B cell (primary cell): ENCODE measurements at regions not wholly inside any gene's neighbourhood (a gene's known extent, or its start where the extent isn't known, plus 50 kb on each side); places are given as distances from the start of the nearest gene placed in this dataset.
"Not testable (repeated sequence)": the region's sequence is repeated elsewhere in the genome, so short reads cannot be mapped to it uniquely, and the experiment has no call there.

ENCODE experiments used
- ATAC-seq: fragments of 200-7000 bp; cut with Tn5 transposase; one replicate; pipeline ENCODE4 v1.10.0; 2021; ENCODE audit warnings: low read depth, mild to moderate bottlenecking, moderate number of reproducible peaks, moderate library complexity
- CTCF ChIA-PET: fragments of 350-600 bp; sonication (Branson Sonifier 250); formaldehyde crosslinking; loops from one replicate; lab custom pipeline; 2021; ENCODE audit warnings: antibody characterized with exemption, inconsistent platforms; lab: Charles Lee
- POLR2A ChIA-PET: fragments of 350-600 bp; sonication (Branson Sonifier 250); formaldehyde crosslinking; loops from one replicate; lab custom pipeline; 2021; ENCODE audit warnings: antibody characterized with exemption; lab: Charles Lee
- DNase-seq: peaks from one replicate; pipeline ENCODE4 v3.0.0; 2013
- H2AFZ ChIP-seq: 2 replicates; pipeline ENCODE4 v1.6.1; 2012; ENCODE audit warnings: mild to moderate bottlenecking, low read depth, low read length; ENCODE audit not compliant: insufficient read depth, poor library complexity, severe bottlenecking
- H3K27ac ChIP-seq, 2 donors: 1 replicate in 1 of 2; 2 replicates in 1 of 2; pipeline ENCODE4 v1.5.1; 2012 to 2013; ENCODE audit warnings: low read length in 2 of 2, mild to moderate bottlenecking in 2 of 2, moderate library complexity in 1 of 2
- H3K27me3 ChIP-seq, 4 experiments: fragments of 200-600 bp in 1 of 4; sonication (generic) in 1 of 4; replicated peaks in 1 of 4; 1 replicate in 2 of 4; 2 replicates in 2 of 4; pipeline versions ENCODE4 v1.6.1 to v1.7.0; 2013 to 2016; ENCODE audit warnings: low read length in 3 of 4, mild to moderate bottlenecking in 2 of 4, mixed read lengths in 1 of 4, moderate library complexity in 1 of 4; ENCODE audit not compliant: insufficient read depth in 4 of 4, control insufficient read depth in 3 of 4; ENCODE audit errors: control extremely low read depth in 1 of 4
- H3K36me3 ChIP-seq, 2 experiments: replicated peaks in 1 of 2; 1 replicate in 1 of 2; 2 replicates in 1 of 2; pipeline versions ENCODE4 v1.6.1 to v1.7.1; 2013; ENCODE audit warnings: low read length in 1 of 2; ENCODE audit not compliant: insufficient read depth in 2 of 2, control insufficient read depth in 1 of 2; ENCODE audit errors: control extremely low read depth in 1 of 2, extremely low read depth in 1 of 2
- H3K4me1 ChIP-seq, 2 donors: fragments of 200-600 bp in 1 of 2; sonication (generic) in 1 of 2; 1 replicate in 1 of 2; 2 replicates in 1 of 2; pipeline versions ENCODE4 v1.5.1 to v1.6.1; 2013 to 2017; ENCODE audit warnings: low read length in 2 of 2; ENCODE audit not compliant: control insufficient read depth in 2 of 2, insufficient read depth in 2 of 2
- H3K4me2 ChIP-seq: replicated peaks from 2 replicates; pipeline ENCODE3; 2012; ENCODE audit warnings: mild to moderate bottlenecking, low read depth, low read length; ENCODE audit not compliant: poor library complexity, severe bottlenecking
- H3K4me3 ChIP-seq, 5 experiments: fragments of 200-600 bp in 1 of 5; sonication (generic) in 1 of 5; 1 replicate in 3 of 5; 2 replicates in 2 of 5; pipeline versions ENCODE4 v1.5.1 to v1.7.0; 2011 to 2016; ENCODE audit warnings: low read length in 4 of 5, mild to moderate bottlenecking in 4 of 5, low read depth in 2 of 5, control low read depth in 1 of 5, moderate library complexity in 1 of 5; ENCODE audit not compliant: insufficient read depth in 1 of 5; ENCODE audit errors: control extremely low read depth in 1 of 5, extremely low read depth in 1 of 5
- H3K79me2 ChIP-seq: fragments of 200-600 bp; sonication (generic); one replicate; pipeline ENCODE4 v1.6.0; 2016; ENCODE audit warnings: low read length; ENCODE audit not compliant: control insufficient read depth, insufficient read depth
- H3K9ac ChIP-seq: fragments of 200-600 bp; sonication (generic); 2 replicates; pipeline ENCODE4 v1.6.1; 2017; ENCODE audit warnings: mild to moderate bottlenecking, low read length, moderate library complexity
- H3K9me3 ChIP-seq, 3 donors: one replicate each; pipeline versions ENCODE4 v1.6.1 to v1.7.1; 2013; ENCODE audit warnings: low read length in 2 of 3; ENCODE audit not compliant: control insufficient read depth in 2 of 3, insufficient read depth in 1 of 3; ENCODE audit errors: control extremely low read depth in 1 of 3
- H4K20me1 ChIP-seq: 2 replicates; pipeline ENCODE4 v1.6.0; 2012; ENCODE audit warnings: mild to moderate bottlenecking, low read length; ENCODE audit not compliant: insufficient read depth, control insufficient read depth, poor library complexity, severe bottlenecking
- H3K27ac Mint-ChIP-seq: one replicate; pipeline ENCODE4 v1.8.0; 2021; ENCODE audit warnings: mixed read lengths
- H3K27me3 Mint-ChIP-seq: one replicate; pipeline ENCODE4 v1.8.0; 2021; ENCODE audit warnings: mixed read lengths
- H3K4me1 Mint-ChIP-seq: one replicate; pipeline ENCODE4 v1.8.0; 2021; ENCODE audit warnings: mixed read lengths
- H3K4me3 Mint-ChIP-seq: one replicate; pipeline ENCODE4 v1.8.0; 2021; ENCODE audit warnings: mixed read lengths
- H3K9me3 Mint-ChIP-seq: one replicate; pipeline ENCODE4 v1.8.0; 2022; ENCODE audit warnings: mixed read lengths; ENCODE audit not compliant: insufficient read depth
- CTCF ChIP-seq: fragments of 200-600 bp; IDR thresholded peaks from one replicate; pipeline ENCODE4 v1.8.0; 2022; ENCODE audit warnings: antibody characterized with exemption, mild to moderate bottlenecking
- EZH2 ChIP-seq: IDR thresholded peaks from 2 replicates; pipeline ENCODE4 v1.6.1; 2012; ENCODE audit warnings: borderline replicate concordance, low read depth, mild to moderate bottlenecking, moderate library complexity, low read length; ENCODE audit not compliant: insufficient read depth, poor library complexity, severe bottlenecking
- WGBS: methylation state at CpG from one replicate; pipeline ENCODE4 v1.1.5; 2013; ENCODE audit warnings: missing lambda C conversion rate; ENCODE audit not compliant: insufficient coverage; 5-methylcytosine and 5-hydroxymethylcytosine counted together
- intact Hi-C: fragments of 100-400 bp; cut with micrococcal nuclease; formaldehyde crosslinking; loops from one replicate; pipeline ENCODE4 v1.10.0; 2022

GRCh38 chr6:15816661-15817060 lies 153.8 kb upstream of the DTNBP1 start:
- Mint-ChIP-seq H3K27ac (no peak overlapping the region), H3K4me1 (peaks cover 2% of the 10 kb centered on the region), H3K4me3 (no peak overlapping the region), H3K9me3 (no peaks in the 10 kb centered on the region), H3K27me3 (peaks cover 7% of the 10 kb centered on the region)
- Histone ChIP-seq H4K20me1 (no peaks in the 10 kb centered on the region), H3K27ac (no peak overlapping the region), H3K9ac (no peak overlapping the region), H2AFZ (no peak overlapping the region), H3K9me3 (peaks cover 0 to 3% (median 0%) of the 10 kb centered on the region in 3 donors), H3K4me3 (no peak overlapping the region), H3K4me2 (no peak overlapping the region), H3K36me3 (no peaks in the 10 kb centered on the region), H3K27me3 (no peaks in the 10 kb centered on the region), H3K4me1 (peaks cover 0 to 7% of the 10 kb centered on the region in 2 donors), H3K79me2 (no peaks in the 10 kb centered on the region)
- 84% methylated on average over 2 of the region's 2 CpGs for WGBS
- TF ChIP-seq EZH2, result no peak
- TF ChIP-seq CTCF, result no peak
- ChIA-PET CTCF (interaction anchor here (0.8 kb wide), 1 partner anchor 9 kb away, joined by 3 read pairs; no protein-coding TSS in a partner anchor), POLR2A (no interaction called here)
- intact Hi-C loops, result no loop called here
- DNase-seq, result no peak
- no peak for ATAC-seq

GRCh38 chr6:15813698-15814097 lies 150.9 kb upstream of the DTNBP1 start:
- H3K36me3 ChIP-seq, H3K27ac Mint-ChIP-seq, H3K4me1 Mint-ChIP-seq, H3K9ac ChIP-seq, H3K4me1 ChIP-seq, H3K27me3 ChIP-seq, H3K27ac ChIP-seq, H3K4me3 Mint-ChIP-seq, H3K9me3 Mint-ChIP-seq, H4K20me1 ChIP-seq, H3K4me2 ChIP-seq, H3K9me3 ChIP-seq, H3K4me3 ChIP-seq, POLR2A ChIA-PET, intact Hi-C loops, H3K79me2 ChIP-seq, H2AFZ ChIP-seq, H3K27me3 Mint-ChIP-seq: not testable (repeated sequence)
- peak; percentile 29 for DNase-seq
- CTCF ChIA-PET, result interaction anchor here (0.7 kb wide), 1 partner anchor 79 kb away, joined by 3 read pairs; no protein-coding TSS in a partner anchor
- peak; percentile 43 for ATAC-seq
- 65% methylated on average over 3 of the region's 5 CpGs for WGBS
